Activated naive CD4-positive, alpha-beta T cell treated with anti-CD3 and anti-CD28 coated beads, Interleukin-2, amount 50 U/mL, for 24 hours (primary cell): ENCODE measurements at regions not wholly inside any gene's neighbourhood (a gene's known extent, or its start where the extent isn't known, plus 50 kb on each side); places are given as distances from the start of the nearest gene placed in this dataset.

Experiments used
- H3K27ac Mint-ChIP-seq: one replicate; pipeline ENCODE4 v1.8.0; 2021; ENCODE audit warnings: mild to moderate bottlenecking, mixed read lengths
- H3K27me3 Mint-ChIP-seq: one replicate; pipeline ENCODE4 v1.8.0; 2021; ENCODE audit warnings: mixed read lengths
- H3K36me3 Mint-ChIP-seq: one replicate; pipeline ENCODE4 v1.8.0; 2021; ENCODE audit warnings: mixed read lengths
- H3K4me1 Mint-ChIP-seq: one replicate; pipeline ENCODE4 v1.8.0; 2021; ENCODE audit warnings: mixed read lengths
- H3K4me3 Mint-ChIP-seq: one replicate; pipeline ENCODE4 v1.8.0; 2021; ENCODE audit warnings: mild to moderate bottlenecking, mixed read lengths
- H3K9me3 Mint-ChIP-seq: one replicate; pipeline ENCODE4 v1.8.0; 2021; ENCODE audit warnings: mixed read lengths

GRCh38 chr4:123564758-123565346 is 168.3 kb downstream of the SPRY1 start:
- Mint-ChIP-seq H3K27ac (no peak overlapping the region), H3K4me1 (peaks cover 3% of the 10 kb centered on the region), H3K9me3 (peaks cover 6% of the 10 kb centered on the region), H3K4me3 (no peak overlapping the region), H3K27me3 (no peaks in the 10 kb centered on the region), H3K36me3 (no peaks in the 10 kb centered on the region)

GRCh38 chr4:123568936-123569335 is 172.3 kb downstream of the SPRY1 start:
- no peak overlapping the region for H3K4me3 Mint-ChIP-seq
- peaks cover 3% of the 10 kb centered on the region for H3K4me1 Mint-ChIP-seq
- peaks cover 6% of the 10 kb centered on the region for H3K9me3 Mint-ChIP-seq
- H3K27me3 Mint-ChIP-seq = peaks cover 1% of the 10 kb centered on the region
- no peaks in the 10 kb centered on the region for H3K36me3 Mint-ChIP-seq
- no peak overlapping the region for H3K27ac Mint-ChIP-seq

- Mint-ChIP-seq H3K9me3 (peaks cover 6% of the 10 kb centered on the region), H3K27ac (no peak overlapping the region), H3K4me1 (peaks cover 3% of the 10 kb centered on the region), H3K4me3 (no peak overlapping the region), H3K36me3 (no peaks in the 10 kb centered on the region), H3K27me3 (peaks cover 1% of the 10 kb centered on the region)
Observed at GRCh38 chr4:123569541-123569940, 172.9 kb downstream of the SPRY1 start.

GRCh38 chr4:123573866-123574508 is 177.4 kb downstream of the SPRY1 start:
- Mint-ChIP-seq H3K4me1 (no peaks in the 10 kb centered on the region), H3K9me3 (no peaks in the 10 kb centered on the region), H3K27me3 (peaks cover 3% of the 10 kb centered on the region), H3K4me3 (no peak overlapping the region), H3K27ac (no peak overlapping the region), H3K36me3 (no peaks in the 10 kb centered on the region)

GRCh38 chr4:123575291-123575690 is 178.7 kb downstream of the SPRY1 start:
- H3K4me1 Mint-ChIP-seq = no peaks in the 10 kb centered on the region
- H3K9me3 Mint-ChIP-seq = no peaks in the 10 kb centered on the region
- H3K27me3 Mint-ChIP-seq = peaks cover 3% of the 10 kb centered on the region
- no peaks in the 10 kb centered on the region for H3K36me3 Mint-ChIP-seq
- no peak overlapping the region for H3K27ac Mint-ChIP-seq
- no peak overlapping the region for H3K4me3 Mint-ChIP-seq

- no peaks in the 10 kb centered on the region for H3K36me3 Mint-ChIP-seq
- H3K4me1 Mint-ChIP-seq = no peaks in the 10 kb centered on the region
- no peak overlapping the region for H3K4me3 Mint-ChIP-seq
- H3K27ac Mint-ChIP-seq = no peak overlapping the region
- peaks cover 4% of the 10 kb centered on the region for H3K9me3 Mint-ChIP-seq
- H3K27me3 Mint-ChIP-seq = peaks cover 2% of the 10 kb centered on the region
Observed at GRCh38 chr4:123577225-123577906, 180.8 kb downstream of the SPRY1 start.

- Mint-ChIP-seq H3K4me1 (no peaks in the 10 kb centered on the region), H3K9me3 (peaks cover 4% of the 10 kb centered on the region), H3K4me3 (no peak overlapping the region), H3K27me3 (peaks cover 2% of the 10 kb centered on the region), H3K27ac (no peak overlapping the region), H3K36me3 (no peaks in the 10 kb centered on the region)
Observed at GRCh38 chr4:123578276-123579029, 181.9 kb downstream of the SPRY1 start.

GRCh38 chr4:123579961-123580360 is 183.4 kb downstream of the SPRY1 start:
- peaks cover 4% of the 10 kb centered on the region for H3K9me3 Mint-ChIP-seq
- H3K36me3 Mint-ChIP-seq = no peaks in the 10 kb centered on the region
- H3K4me1 Mint-ChIP-seq = no peaks in the 10 kb centered on the region
- no peak overlapping the region for H3K27ac Mint-ChIP-seq
- no peak overlapping the region for H3K4me3 Mint-ChIP-seq
- peaks cover 2% of the 10 kb centered on the region for H3K27me3 Mint-ChIP-seq

- Mint-ChIP-seq H3K4me1 (no peaks in the 10 kb centered on the region), H3K27ac (no peak overlapping the region), H3K4me3 (no peak overlapping the region), H3K9me3 (peaks cover 4% of the 10 kb centered on the region), H3K36me3 (no peaks in the 10 kb centered on the region), H3K27me3 (peaks cover 2% of the 10 kb centered on the region)
Observed at GRCh38 chr4:123580981-123581664, 184.5 kb downstream of the SPRY1 start.

- Mint-ChIP-seq H3K4me1 (no peaks in the 10 kb centered on the region), H3K27me3 (peaks cover 2% of the 10 kb centered on the region), H3K36me3 (no peaks in the 10 kb centered on the region), H3K27ac (no peak overlapping the region), H3K9me3 (peaks cover 4% of the 10 kb centered on the region), H3K4me3 (no peak overlapping the region)
Observed at GRCh38 chr4:123581802-123582201, 185.2 kb downstream of the SPRY1 start.

GRCh38 chr4:123583043-123583442 is 186.4 kb downstream of the SPRY1 start:
- Mint-ChIP-seq H3K9me3 (peaks cover 4% of the 10 kb centered on the region), H3K4me1 (no peaks in the 10 kb centered on the region), H3K4me3 (no peak overlapping the region), H3K36me3 (no peaks in the 10 kb centered on the region), H3K27me3 (no peaks in the 10 kb centered on the region), H3K27ac (no peak overlapping the region)

GRCh38 chr4:123585111-123585510 is 188.5 kb downstream of the SPRY1 start:
- Mint-ChIP-seq H3K9me3 (peaks cover 4% of the 10 kb centered on the region), H3K4me3 (no peak overlapping the region), H3K36me3 (no peaks in the 10 kb centered on the region), H3K4me1 (no peaks in the 10 kb centered on the region), H3K27me3 (no peaks in the 10 kb centered on the region), H3K27ac (no peak overlapping the region)

GRCh38 chr4:123587983-123588494 is 191.4 kb downstream of the SPRY1 start:
- Mint-ChIP-seq H3K27me3 (no peaks in the 10 kb centered on the region), H3K9me3 (no peaks in the 10 kb centered on the region), H3K27ac (no peak overlapping the region), H3K36me3 (no peaks in the 10 kb centered on the region), H3K4me3 (no peak overlapping the region), H3K4me1 (no peaks in the 10 kb centered on the region)

- no peaks in the 10 kb centered on the region for H3K9me3 Mint-ChIP-seq
Observed at GRCh38 chr4:123588631-123589241, 192.1 kb downstream of the SPRY1 start.

GRCh38 chr4:123589301-123589700 is 192.7 kb downstream of the SPRY1 start:
- H3K27ac Mint-ChIP-seq = no peak overlapping the region
- H3K4me1 Mint-ChIP-seq = no peaks in the 10 kb centered on the region
- H3K9me3 Mint-ChIP-seq = no peaks in the 10 kb centered on the region
- no peak overlapping the region for H3K4me3 Mint-ChIP-seq
- no peaks in the 10 kb centered on the region for H3K36me3 Mint-ChIP-seq
- H3K27me3 Mint-ChIP-seq = no peaks in the 10 kb centered on the region

More at GRCh38 chr4:123588631-123589241, 192.1 kb downstream of the SPRY1 start:
- Mint-ChIP-seq H3K27me3 (no peaks in the 10 kb centered on the region), H3K4me3 (no peak overlapping the region), H3K4me1 (no peaks in the 10 kb centered on the region), H3K27ac (no peak overlapping the region), H3K36me3 (no peaks in the 10 kb centered on the region)
